C4-2B (cell line): ENCODE measurements at regions not wholly inside any gene's neighbourhood (a gene's known extent, or its start where the extent isn't known, plus 50 kb on each side); places are given as distances from the start of the nearest gene placed in this dataset.

Experiments
- ZFX ChIP-seq: fragments of 450-650 bp; IDR thresholded peaks from 2 replicates; pipeline ENCODE4 v1.6.1; 2017
- TF ChIP-seq, protein P1 (sequence below): fragments of 450-650 bp; conservative IDR thresholded peaks from 2 replicates; pipeline ENCODE4 v1.5.1; 2017; ENCODE audit warnings: mild to moderate bottlenecking

DNA sequence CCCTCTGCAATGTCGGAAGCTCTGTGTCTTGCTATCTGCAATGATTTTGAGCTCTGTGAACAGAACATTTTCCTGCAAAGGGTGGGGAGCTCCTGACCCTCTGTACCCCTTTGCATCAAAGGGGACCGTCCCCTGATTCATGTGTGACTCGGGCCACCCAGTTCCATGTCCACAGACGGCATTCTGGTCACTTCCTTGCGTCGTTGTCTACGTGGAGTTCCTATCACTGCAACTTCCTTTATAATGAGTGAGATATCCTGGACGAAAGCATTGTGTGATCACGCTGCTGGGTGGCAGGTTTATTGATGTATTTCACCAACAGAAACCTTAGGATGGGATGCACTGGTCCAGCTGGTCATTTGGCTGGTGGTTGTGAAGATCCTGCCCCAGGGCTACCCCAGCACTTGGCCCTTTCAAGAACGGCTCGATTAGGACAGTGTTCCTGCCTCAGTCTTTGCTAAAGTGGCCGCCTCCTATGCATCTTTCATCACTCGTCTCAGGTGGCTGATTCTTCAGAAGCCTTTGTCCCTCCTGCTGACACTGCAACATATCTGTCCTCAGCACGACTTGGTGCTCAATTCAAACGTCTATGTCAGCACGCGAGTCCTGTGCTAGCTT is 202.7 kb downstream of the ACKR3 start:
- TF ChIP-seq, protein P1, sequence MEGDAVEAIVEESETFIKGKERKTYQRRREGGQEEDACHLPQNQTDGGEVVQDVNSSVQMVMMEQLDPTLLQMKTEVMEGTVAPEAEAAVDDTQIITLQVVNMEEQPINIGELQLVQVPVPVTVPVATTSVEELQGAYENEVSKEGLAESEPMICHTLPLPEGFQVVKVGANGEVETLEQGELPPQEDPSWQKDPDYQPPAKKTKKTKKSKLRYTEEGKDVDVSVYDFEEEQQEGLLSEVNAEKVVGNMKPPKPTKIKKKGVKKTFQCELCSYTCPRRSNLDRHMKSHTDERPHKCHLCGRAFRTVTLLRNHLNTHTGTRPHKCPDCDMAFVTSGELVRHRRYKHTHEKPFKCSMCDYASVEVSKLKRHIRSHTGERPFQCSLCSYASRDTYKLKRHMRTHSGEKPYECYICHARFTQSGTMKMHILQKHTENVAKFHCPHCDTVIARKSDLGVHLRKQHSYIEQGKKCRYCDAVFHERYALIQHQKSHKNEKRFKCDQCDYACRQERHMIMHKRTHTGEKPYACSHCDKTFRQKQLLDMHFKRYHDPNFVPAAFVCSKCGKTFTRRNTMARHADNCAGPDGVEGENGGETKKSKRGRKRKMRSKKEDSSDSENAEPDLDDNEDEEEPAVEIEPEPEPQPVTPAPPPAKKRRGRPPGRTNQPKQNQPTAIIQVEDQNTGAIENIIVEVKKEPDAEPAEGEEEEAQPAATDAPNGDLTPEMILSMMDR = no peak
- TF ChIP-seq ZFX = no peak
